ENCODE measurements at regions not wholly inside any gene's neighbourhood (a gene's known extent, or its start where the extent isn't known, plus 50 kb on each side); places are given as distances from the start of the nearest gene placed in this dataset.

DNA sequence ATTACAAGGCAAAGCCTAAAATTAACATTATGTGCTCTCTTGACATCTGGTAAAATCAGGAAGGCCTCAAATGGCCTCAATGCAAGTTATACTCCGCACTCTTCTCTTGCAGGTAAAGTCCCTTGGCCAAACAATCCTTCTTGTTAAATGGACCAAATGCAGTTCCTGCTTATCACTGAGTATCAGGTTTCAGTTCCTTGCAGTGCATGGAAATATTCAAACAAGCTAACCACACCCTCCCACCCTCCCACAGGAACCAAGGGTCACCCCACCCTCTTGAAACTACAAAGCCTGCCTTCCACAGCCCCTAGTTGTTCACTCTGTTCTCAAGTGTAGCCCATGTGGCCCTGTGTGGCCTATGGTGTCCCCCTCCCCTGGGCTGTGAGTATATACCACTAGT is 171.9 kb upstream of the CADPS start:
- no peak for DNase-seq

DNA sequence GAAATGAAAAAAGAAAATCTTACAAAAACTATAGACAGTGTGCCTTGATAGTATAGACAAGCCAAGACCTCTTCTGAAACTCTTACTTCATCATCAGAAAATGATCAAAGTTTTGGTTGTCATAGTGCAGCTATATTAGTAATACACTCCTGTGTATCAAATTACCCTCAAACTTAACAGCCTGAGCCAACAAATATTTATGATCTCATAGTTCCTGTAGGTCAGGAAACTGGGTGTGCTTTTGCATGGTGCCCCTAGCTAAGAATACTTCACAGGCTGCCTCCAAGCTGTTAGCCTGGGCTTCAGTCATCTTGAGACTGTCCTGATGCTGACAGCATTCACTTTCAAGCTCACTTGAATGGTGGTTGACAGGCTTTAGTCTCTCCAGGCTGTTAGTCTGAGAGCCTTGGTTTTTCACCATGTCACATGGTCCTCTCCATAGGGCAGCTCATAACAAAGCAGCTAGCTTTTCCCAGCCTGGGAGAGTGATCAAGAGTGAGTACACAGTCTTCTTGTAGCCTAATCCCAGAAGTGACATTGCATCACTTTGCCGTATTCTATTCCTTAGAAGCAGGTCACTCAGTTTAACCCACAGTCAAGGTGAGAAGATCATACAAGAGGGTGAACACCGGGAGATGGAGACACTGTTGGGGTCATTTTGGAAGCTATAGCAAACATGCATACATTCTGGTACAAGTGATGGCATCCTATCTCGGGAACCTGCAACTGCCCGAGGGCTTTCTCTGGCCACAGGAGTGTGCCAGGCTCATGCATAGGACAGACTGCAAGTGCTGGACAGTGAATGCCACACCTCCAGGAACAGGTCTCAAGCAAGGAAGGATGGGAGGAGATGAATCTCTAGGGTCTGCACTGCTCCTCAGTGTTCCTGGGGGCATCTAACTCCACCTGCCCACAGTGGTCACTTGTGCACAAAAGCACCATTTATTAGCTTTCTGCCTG is 173.4 kb upstream of the CADPS start:
- no peak for DNase-seq

DNA sequence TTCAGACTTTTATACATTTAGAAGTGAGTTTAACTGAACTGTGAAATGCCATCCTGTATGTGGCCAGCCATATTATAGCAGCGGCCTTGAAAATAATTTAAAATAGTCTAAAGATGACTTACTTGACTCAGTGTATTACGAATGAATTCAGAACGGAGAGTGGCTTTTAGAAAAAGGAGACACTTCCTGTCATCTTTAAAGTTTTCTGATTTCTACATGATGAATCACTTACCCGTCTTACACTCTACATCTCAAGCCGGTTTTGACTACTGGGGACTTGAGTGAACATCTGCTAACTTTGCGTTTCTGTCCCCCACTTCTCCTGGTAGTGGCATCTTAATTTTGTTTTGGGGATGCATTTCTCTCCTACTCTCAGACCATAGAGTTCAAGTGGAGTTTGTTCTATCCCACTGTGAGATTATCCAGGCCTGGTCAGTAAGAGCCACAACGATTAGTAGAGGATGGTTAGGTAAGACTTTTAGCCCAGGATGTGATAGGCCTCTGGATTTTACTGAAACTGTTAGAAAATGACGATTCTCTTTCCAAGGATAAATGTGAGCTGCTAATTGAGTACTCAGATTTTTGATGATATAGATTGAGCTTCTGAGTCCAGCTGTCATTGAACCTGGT is 175.4 kb upstream of the CADPS start:
- no peak for DNase-seq

DNA sequence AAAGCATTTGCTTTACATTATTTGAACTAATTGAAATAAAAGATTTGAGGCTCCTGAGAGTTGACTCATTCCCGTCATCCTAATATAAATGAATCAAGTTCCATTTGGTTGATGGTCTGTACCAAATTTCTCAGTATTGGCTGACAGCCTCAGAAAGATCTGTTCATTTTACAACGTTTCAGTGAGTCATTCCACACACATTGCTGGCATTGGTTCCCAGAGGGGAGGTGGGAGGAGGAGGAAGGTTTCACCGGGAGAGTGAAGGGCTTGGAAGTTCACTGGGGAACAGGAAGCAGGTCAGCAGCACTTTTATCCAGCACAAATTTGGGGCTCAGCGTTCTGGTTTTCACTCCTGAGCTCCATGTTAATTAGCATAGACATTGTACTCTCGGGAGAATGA is 176.7 kb upstream of the CADPS start:
- DNase-seq: no peak

DNA sequence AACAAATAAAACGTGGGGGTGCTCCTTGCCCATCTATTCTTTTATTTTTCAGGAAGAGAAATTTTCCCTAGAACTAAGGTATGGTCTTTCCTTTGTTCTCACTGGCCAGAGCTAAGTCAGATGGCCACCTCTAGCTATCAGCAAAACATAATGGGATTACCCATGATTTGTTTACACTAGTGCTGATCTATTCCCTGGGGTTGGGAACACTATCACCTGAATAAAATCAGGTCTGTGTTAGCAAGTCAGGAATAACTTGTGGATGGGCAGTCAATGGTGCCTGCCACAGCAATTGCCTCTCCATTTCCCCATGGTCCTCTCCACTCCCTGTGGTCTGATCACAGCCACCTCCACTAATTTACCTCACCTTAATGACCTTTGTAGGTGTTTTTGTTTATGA is 181.7 kb upstream of the CADPS start:
- no peak for DNase-seq

DNA sequence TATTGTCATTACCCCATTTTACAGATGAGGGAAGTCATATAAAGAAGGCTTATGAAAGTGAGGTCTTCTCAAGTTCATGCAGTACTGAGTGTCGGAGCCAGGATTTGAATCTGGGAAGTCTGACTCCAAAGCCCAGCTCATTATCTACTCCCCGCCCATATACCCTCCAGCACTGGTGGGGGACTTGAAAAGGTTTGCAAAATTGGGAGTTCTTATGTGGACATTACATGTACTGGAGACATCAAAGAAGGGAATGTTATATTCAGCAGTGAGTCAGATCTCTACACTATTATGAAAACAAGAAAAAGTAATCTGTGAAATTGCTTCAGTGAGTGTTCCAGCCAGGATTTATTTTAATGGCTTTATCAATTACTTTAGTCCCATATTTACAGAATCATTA is 185.2 kb upstream of the CADPS start:
- DNase-seq: no peak

DNA sequence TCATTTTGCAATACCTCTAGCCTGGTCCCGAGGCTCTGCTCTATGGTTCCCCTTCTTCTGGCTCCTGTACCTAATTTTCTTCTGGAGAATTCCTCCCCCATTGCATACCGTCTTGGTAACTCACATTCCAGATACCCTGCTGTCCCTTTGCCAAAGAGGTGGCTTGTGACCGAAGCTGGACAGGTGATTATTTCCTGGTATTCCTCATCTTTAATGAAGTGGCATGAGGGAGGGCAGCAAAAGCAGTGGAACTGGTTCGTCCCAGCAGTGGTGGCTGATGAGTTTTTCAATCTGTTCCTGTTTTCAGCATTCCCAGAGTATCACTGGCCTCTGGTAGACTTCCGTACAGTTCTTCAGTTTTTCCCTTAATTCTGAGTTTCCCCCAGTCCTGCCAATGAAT is 186.2 kb upstream of the CADPS start:
- no peak for DNase-seq

DNA sequence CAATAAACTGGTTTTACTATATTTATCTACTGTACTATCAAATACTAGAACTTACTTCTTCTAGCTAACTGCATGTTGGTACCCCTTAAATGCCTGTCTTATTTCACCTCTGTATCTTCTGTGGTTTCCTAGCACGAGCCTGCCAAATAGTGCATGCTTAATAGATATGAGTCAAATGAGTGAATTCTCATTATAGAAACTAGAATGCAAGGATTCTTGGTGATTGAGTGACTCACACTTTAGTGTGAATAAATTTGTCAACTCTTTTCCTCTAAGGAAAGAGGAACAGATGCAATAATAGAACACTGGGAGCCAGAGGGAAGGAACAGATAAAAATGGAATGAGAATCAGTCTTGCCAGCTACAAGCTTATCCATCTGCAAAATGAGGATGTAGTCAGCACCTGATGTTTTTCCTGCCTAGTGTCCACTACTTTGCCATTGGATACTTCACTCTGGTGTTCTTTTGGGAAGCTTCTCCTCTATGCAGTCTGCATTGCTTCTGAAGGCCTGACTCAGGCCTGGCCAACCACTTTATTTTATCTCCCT is 189.1 kb upstream of the CADPS start:
- no peak for DNase-seq

DNA sequence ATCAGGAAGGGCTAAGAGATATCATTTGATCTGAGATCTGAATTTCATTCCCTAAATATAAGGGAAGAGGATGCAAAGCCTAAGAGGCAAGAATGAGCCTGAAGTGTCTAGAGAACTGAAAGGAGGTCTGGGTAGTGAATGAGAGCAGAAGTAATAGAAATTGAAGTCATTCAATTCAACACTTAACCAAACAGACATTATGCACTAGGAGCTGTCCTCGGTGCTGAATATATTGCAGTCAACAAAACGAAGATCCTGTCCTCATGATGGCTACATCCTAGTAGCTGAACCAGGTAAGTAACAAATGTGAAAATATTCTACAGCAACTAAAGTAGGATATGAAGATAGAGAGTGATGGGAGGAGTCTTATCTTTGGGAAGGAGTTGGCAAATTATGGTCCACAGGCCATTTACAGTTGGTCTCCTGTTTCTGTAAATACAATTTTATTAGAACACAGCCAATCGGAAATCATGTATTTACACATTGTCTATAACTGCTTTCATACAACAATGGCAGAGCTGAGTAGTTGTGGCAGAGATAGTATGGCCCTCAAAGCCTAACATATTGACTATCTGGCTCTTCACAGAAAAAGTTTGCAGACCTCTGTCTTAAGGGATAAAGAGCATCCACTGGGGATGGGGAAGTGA is 192.9 kb upstream of the CADPS start:
- DNase-seq: no peak

DNA sequence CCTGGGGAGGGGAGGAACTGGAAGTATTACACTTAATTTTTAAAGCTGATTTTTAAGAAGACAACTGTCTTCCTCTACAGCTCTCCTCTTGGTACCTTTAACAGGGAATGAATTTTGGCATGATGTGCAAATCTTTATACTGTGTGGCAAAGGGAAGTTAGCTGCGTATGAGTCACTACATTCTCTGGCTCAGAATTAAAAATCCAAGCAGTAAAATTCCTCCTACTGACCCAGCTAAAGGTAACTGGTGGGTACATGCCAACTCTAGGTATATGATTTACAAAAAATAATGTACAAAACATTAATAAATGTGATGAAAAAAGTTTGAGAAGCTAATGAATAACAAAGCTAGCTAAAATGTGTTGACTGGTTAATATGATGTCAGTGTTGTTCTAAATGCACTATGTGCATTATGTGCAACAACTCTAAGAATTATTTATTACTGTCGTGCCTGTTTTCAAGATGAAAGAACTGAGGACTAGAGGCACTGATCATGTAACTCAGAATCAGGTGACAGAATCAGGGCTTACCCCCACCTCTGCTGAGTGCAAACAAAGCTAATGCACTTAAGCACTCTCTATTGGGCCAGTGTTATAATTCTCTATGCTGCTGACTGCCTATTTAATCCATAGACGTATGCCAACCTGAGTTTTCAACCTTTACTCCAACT is 194.7 kb upstream of the CADPS start:
- no peak for DNase-seq

DNA sequence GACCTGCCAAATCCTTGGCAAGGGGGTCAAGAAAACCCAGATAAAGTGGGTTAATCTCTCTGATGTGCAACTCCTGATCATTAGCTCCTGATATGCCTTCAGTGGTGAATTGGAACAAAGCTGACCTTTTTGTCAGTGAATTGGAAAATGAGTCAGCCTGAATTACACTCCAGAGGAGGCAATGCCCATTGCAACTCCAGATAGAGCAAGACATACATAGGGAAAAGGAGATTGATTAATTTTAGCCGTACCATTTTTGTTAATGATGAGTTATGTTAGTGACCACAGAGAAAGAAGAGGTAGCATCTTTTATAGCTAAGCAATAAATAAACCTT is 195.2 kb upstream of the CADPS start:
- DNase-seq: no peak

DNA sequence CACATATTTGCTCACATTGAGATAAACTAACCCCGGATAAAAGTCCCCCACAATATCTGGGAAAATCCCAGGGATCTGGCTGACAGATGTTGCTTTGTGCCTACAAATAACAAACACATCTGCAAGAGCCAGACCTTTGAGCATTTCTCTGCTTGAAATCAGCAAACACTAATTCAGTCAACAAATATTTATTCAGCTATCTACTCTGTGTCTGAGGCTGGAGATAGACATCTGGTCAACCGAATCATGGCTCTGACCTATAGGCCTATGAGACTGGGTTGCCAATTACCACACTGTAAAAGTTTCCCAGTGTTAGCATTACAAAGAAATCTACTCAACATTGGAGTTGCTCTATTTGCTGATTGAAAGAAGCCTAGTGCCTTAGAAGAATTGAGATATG is 201.1 kb upstream of the CADPS start:
- no peak for DNase-seq

DNA sequence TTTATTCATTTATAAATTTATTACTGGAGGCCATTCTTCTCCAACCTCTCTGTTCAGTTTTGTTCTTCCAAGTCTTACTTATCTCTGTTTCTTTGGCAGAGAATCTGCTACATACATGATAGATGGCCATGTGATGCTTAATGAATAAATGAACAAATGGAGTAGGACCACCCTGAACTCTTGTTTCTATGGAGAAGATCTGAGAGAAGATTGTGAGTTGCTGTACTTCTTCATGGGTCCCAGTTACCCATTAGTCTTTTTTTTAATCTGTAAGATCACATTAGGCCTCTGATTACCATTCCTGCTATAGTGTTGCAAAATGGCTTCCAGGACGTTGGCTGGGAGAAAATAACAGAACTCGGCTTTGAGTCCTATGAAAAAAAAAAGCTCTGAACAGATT is 191.9 kb upstream of the SYNPR start:
- no peak for DNase-seq

DNA sequence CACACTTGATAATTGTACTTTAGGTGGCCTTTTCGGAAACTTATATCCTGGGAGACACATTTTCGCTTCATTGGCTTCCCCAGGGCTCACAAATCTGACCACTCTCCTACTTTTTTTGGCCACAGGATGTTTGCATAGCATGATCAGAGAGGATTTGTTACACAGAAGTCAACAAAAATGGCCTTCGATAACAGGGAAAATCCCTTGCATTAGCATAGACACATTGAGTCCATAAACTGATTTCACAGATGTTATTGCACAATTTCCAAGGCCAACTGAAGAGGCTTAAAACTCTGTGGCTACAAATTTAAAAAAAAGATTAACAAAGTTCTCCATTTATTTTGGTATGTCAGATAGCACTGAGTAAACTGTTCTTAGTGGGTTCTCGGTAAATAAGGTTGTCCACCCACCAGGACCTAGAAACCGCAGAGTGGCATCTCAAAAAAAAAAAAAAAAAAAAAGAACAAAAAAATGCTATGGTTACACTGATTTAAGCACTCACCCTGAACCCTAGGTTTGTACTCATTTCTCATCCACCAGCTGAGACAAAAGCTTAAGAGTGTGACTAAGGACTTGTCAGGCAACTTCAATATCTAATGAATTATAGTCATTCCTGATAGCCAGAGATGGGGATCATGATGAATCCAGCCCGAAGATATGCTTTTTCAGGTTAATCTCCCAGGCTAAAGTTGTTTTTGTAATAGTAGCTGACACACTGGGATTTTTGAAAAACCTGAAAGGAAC is 188.9 kb upstream of the SYNPR start:
- no peak for DNase-seq

DNA sequence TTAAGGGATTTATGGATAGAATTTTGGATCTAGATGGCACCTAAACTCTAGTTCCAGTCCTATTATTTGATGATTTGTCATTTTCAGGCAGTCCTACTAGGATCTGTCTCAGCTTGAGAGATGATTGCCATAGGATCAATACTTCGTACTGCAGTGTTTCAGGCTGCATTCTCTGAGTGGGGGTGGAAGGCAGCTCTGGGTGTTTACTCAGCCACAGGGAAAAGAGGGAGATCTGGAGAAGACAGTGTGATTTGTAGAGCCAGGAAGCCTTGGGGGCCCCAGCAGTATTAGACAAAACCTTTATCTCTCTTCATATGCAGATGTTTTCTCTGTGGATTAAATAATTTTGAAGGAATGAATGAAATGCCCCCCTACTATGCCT is 188.4 kb upstream of the SYNPR start:
- no peak for DNase-seq

DNA sequence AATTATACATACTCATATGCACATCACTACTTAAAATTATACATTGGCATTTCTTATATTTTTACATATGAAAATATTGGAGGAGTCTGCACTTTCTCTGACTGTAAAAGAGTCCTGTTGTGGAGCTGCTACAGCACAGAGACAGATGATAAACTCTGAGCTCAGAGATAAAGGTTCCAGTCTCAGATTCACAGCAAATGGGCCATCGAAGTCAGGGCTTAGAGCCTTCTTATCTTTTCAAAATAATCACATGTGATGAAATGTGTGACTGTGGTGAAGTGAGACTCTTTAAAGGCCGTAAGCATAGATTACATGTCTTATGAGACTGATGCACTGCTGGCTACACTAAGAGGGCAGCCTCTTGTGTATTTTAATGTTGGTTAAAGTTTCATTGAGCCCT is 187.5 kb upstream of the SYNPR start:
- DNase-seq: no peak

DNA sequence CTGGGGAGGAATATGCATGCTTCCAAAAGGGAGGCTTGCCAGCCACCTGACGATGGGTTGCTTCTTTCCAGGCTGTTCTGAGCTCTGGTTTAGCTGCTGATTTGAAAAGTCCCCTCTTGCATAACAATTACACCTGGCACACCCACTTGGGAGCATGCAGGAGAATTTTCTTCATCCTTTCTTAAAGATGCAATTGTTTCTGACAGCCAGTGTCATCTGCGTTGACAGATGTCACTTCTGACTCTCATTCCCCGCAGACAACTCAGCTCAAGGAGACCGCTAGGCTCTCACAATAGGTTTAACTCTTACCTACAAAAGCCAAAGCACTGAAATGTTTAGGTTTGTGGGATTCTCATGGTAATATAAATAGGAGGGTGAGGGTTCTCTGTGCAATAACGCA is 185.6 kb upstream of the SYNPR start:
- DNase-seq: no peak

DNA sequence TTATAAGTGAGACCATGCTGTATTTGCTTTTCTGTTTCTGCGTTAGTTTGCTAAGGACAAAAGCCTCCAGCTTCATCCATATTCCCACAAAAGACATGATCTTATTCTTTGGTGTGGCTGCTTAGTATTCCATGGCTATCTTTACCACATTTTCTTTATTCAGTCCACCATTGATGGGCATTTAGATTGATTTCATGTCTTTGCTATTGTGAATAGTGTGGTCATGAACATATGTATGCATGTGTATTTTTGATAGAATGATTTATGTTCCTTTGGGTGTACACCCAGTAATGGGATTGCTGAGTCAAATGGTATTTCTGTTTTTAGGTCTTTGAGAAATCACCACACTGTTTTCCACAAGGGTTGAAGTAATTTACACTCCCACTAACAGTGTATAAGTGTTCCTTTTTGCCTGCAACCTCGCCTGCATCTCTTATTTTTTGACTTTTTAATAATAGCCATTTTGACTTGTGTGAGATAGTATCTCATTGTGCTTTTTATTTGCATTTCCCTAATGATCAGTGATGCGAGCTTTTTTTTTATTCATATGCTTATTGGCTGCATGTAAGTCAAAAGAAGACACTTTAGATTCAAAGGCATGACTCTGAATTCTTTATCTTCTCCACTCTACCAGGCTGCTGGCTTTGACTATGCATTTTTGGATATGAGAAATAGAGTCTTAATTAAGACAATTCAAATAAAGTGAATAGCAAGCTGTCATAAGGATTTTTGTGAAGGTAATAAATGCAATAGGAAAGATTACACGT is 183.3 kb upstream of the SYNPR start:
- no peak for DNase-seq

DNA sequence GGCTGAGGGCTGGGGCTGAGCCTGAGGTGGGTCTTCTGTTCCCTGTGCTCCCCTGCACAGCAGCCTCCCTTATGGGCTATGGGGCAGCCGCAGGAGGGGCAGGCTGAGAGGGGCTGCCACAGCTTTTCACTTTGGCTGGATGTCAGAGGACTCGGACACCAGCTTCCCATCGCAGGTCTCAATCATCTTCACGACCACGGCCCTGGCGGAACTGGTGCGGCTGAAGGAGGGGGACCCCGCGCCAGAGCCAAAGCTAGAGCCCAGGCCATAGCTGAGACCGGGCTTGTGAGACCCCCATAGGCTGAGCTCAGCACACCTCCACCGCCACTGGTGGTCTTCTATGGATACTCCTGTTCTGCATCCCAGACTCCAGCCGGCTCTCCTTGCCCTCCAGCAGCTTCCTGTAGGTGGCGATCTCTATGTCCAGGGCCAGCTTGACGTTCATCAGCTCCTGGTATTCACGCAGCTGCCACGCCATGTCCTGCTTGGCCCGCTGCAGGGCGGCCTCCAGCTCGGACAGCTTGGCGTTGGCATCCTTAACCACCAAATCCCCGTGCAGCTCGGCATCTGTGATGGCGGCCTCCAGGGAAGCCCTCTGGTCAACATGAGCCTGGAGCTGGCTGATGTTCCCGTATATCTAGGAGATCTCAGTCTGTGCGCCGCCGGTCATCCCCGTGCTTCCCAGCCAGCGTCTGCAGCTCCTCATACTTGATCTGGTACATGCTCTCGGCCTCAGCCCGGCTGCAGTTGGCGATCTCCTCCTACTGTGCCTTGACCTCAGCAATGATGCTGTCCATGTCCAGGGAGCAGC is 181.7 kb upstream of the SYNPR start:
- DNase-seq: no peak

DNA sequence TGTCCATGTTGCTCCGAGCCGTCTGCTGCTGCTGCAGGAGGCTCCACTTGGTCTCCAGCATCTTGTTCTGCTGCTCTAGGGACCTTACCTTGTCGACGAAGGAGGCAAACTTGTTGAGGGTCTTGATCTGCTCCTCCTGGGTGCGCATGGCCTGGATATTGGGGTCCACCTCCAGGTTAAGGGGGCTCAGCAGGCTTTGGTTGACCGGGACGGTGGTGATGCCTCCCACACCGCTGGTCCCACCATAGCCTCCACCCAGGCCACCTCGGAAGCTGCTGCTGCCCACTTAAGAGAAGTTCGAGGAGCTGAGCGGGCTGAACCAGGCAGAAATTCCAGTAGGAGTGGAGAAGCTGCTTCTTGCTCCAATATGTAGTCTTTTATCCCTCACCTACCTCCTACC is 180.7 kb upstream of the SYNPR start:
- no peak for DNase-seq

DNA sequence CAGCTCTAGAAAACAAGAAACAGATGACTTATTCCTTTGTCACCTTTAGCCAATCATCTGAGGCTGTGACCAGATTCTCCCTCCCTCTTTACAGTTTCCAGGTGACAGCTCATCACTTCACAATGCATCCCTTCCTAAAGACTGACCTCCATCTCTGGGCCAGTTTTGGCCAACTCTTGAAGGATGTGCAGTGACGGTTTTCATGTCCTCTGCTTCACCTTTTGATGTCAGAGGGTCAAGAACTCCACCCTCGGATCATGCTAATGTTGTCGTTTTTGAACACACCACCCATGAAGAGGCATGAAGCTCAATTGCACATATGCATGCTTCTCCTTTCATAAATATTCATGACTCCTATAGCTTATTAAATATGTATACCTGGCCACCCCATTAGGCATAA is 161.2 kb upstream of the SYNPR start:
- no peak for DNase-seq
